ENCODE measurements at regions not wholly inside any gene's neighbourhood (a gene's known extent, or its start where the extent isn't known, plus 50 kb on each side); places are given as distances from the start of the nearest gene placed in this dataset.

DNA sequence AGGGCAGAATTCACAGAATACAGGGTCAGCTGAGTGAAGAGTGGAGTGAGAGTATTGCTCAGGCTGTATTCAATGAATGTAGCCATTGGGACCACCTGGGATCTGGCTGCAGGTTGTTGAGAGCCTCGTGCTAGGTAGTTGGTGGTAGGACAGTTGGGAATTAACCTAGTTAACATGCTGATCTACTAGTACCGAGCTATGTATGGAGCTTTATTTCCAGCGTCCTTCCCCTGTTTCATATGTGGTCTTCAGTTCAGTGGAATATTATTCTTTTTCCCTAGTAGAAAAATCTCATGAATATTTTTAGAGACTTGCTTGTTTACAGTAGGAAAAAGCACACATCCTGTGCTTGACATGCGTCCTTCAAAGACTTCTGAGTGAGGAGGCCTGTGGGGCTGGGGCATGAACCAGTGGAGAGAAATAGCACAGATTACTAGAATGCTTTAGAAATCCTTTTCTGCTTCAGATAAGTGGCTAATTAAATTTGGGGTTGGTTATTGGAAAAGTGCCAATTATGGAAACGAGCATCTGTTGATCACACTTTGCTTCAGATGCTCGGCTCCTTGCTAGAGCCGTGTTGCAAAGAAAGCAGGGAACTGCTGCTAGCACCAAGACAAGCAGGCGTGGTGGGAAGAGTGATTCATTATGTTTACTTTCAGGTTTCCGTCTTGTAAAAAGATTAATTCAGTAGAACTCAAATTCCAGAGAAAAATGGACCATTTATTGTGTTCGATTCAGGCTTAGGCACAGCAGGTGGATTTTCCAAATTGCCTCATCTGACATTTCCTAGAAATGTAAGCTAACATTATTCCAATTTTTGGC is 53.6 kb downstream of the ARF6 start:
- H3K4me3 ChIP-seq, result no peak overlapping the region
- H3K36me3 ChIP-seq, result no peaks in the 10 kb centered on the region
- peak in 1 of 2 donors; percentile 43 for DNase-seq
- TF ChIP-seq, protein P1, sequence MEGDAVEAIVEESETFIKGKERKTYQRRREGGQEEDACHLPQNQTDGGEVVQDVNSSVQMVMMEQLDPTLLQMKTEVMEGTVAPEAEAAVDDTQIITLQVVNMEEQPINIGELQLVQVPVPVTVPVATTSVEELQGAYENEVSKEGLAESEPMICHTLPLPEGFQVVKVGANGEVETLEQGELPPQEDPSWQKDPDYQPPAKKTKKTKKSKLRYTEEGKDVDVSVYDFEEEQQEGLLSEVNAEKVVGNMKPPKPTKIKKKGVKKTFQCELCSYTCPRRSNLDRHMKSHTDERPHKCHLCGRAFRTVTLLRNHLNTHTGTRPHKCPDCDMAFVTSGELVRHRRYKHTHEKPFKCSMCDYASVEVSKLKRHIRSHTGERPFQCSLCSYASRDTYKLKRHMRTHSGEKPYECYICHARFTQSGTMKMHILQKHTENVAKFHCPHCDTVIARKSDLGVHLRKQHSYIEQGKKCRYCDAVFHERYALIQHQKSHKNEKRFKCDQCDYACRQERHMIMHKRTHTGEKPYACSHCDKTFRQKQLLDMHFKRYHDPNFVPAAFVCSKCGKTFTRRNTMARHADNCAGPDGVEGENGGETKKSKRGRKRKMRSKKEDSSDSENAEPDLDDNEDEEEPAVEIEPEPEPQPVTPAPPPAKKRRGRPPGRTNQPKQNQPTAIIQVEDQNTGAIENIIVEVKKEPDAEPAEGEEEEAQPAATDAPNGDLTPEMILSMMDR (IDR thresholded peaks at IDR 0.05), result no peak
- H3K9me3 ChIP-seq, result no peaks in the 10 kb centered on the region
- H3K27me3 ChIP-seq, result no peaks in the 10 kb centered on the region
- H3K27ac ChIP-seq, result peak overlapping the region; percentile 8 to 45
- intact Hi-C loops (cut with DNase I; ENCODE audit: low total_unique reads), result no loop called here
- H3K4me1 ChIP-seq, result peaks cover 0 to 20% (median 9%) of the 10 kb centered on the region in 4 donors

DNA sequence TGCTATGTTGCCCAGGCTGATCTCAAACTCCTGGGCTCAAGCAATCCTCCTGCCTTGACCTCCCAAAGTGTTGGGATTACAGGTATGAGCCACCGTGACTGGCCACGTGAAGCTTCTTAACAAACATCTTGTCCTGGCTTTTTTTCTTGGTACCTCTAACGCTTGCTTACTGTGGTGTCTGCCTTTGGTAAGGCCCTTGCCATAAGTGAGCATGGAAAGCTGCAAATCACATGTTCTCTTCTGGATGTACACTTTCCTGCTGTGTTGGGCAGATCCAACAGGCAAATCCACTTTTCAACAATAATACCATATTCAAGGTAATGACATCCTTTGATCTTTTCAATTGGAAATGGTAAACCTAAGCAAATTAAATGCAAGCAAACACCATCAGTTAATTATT is 54.6 kb downstream of the ARF6 start:
- DNase-seq, result no peak
- Histone ChIP-seq H3K27ac (peak overlapping the region in 1 of 2 donors; percentile 45), H3K36me3 (no peaks in the 10 kb centered on the region), H3K9me3 (no peaks in the 10 kb centered on the region), H3K4me1 (peaks cover 0 to 20% (median 9%) of the 10 kb centered on the region in 4 donors), H3K27me3 (no peaks in the 10 kb centered on the region), H3K4me3 (no peak overlapping the region)
- intact Hi-C loops (cut with DNase I; ENCODE audit: low total_unique reads), result no loop called here
- TF ChIP-seq, protein P1 (IDR thresholded peaks at IDR 0.05), result no peak

DNA sequence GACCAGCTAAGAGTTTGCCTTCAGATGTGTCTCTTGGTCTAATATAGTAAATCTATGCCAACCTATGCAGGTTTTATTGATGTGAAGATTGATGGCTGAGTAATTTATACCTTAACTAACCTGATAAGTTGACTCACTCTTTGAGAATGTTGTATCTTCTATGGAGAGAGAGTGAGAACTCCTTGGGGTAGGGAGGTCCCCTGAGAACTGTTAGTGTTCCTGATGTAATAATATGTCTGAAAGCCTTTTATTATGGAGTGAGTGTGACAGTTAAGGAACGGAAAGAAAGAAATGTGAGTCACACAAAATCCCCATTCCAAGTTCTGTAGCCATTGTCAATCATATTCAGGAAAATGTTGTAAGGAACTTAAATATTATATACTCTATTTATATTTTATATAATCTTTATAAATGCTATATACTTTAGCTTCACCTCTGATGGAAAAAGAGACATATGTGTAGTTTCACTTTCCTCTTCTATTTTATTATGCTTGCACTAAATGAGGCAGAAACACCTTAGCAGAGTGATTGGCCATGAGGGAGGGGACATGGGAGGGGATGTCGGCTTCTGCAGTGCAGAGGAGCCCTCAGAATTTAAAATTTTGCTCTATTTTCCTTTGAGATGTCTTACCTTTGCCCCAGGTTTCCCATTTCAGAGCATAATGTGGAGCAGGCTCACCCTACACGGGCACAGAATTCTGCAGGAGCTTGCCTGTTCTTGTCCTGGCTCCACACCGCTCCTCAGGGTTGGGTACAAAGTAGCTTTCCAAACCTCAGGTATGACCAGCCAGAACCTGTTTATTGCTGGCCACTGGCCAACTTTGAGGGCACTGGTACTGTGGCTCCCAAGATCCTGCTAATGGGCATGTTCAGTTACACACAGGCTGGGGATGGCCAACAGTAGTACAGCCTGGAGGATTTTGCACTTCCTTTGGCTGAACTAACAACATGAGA is 57.7 kb downstream of the ARF6 start:
- Histone ChIP-seq H3K4me1 (peaks cover 0 to 30% (median 12%) of the 10 kb centered on the region in 4 donors), H3K36me3 (no peaks in the 10 kb centered on the region), H3K27me3 (no peaks in the 10 kb centered on the region), H3K9me3 (no peaks in the 10 kb centered on the region), H3K27ac (no peak overlapping the region), H3K4me3 (no peak overlapping the region)
- intact Hi-C loops (cut with DNase I; ENCODE audit: low total_unique reads), result no loop called here
- TF ChIP-seq, protein P1 (IDR thresholded peaks at IDR 0.05), result no peak
- no peak for DNase-seq

DNA sequence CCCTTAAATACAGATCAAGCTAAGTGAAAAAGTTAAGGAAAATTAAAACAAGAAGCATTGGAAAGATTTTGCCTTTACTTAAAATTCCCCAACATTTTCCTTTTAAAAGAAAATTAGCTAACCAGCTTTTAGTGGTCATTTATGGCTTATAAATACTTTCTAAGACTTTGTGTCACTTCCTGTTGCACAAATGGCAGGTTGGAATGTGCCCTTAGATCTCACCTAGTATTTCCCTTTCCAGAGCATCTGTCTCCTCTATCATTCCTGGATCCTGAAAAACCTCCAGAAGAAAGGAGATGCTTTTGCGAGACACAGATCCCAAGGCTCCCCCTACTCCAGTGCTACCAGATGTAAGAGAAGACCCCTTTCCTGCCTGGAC is 58.3 kb downstream of the ARF6 start:
- no peak overlapping the region for H3K27ac ChIP-seq
- TF ChIP-seq, protein P1 (IDR thresholded peaks at IDR 0.05), result no peak
- intact Hi-C loops (cut with DNase I; ENCODE audit: low total_unique reads), result no loop called here

DNA sequence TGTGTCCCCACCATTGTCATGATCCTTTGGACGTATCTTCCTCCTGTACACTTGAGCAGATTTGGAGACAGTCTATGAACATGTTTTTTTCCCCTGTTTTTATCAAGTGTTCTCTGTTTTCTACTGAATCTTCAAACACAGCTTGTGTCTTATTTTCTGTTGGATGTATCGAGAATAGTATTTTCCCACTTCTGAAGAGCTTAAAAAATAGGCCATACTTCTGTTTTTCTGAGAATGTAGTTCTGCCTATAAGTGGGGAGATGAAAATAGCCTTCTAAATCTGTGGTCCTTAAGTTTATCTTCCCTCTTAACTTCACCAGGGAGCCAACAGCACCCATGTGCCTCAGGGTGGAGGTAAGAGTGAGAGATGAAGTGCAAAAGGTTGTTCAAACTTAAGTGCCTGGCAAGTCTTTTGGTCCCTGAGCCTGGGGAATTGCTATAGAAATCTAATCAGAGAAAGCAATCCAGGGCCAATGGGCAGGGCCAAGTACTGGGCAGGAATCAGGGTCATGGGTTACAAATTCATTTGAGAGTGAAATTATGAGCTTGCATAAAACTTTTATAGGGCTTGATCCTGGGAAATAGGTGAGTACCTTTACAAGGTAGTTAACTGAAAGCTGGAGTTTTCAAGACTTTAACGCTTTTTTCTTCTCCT is 58.9 kb downstream of the ARF6 start:
- no peaks in the 10 kb centered on the region for H3K27me3 ChIP-seq
- H3K9me3 ChIP-seq, result no peaks in the 10 kb centered on the region
- no peaks in the 10 kb centered on the region for H3K36me3 ChIP-seq
- no peak overlapping the region for H3K27ac ChIP-seq
- DNase-seq, result no peak
- intact Hi-C loops (cut with DNase I; ENCODE audit: low total_unique reads), result no loop called here
- H3K4me3 ChIP-seq, result no peak overlapping the region
- peaks cover 0 to 17% (median 7%) of the 10 kb centered on the region in 4 donors for H3K4me1 ChIP-seq
- TF ChIP-seq, protein P1 (IDR thresholded peaks at IDR 0.05), result no peak

More for the DNA sequence above, 58.3 kb downstream of the ARF6 start:
- H3K4me3 ChIP-seq, result no peak overlapping the region
- H3K9me3 ChIP-seq, result no peaks in the 10 kb centered on the region
- no peaks in the 10 kb centered on the region for H3K36me3 ChIP-seq
- H3K4me1 ChIP-seq, result peaks cover 0 to 23% (median 10%) of the 10 kb centered on the region in 4 donors
- no peaks in the 10 kb centered on the region for H3K27me3 ChIP-seq
- no peak for DNase-seq

All from tibial artery (tissue), 4 donors.